Fibroblast of lung (primary cell): ENCODE measurements at regions not wholly inside any gene's neighbourhood (a gene's known extent, or its start where the extent isn't known, plus 50 kb on each side); places are given as distances from the start of the nearest gene placed in this dataset.

Experiments used
- DNase-seq, 2 donors: peaks; one replicate each; pipeline versions ENCODE4 v3.0.0 to v3.0.0-alpha.2; 2010; ENCODE audit warnings: low read depth in 2 of 2
- H2AFZ ChIP-seq: 2 replicates; pipeline ENCODE4 v1.5.1; 2012; ENCODE audit warnings: low read length, control low read depth, inconsistent platforms
- H3K27ac ChIP-seq: 2 replicates; pipeline ENCODE4 v1.5.1; 2011; ENCODE audit warnings: low read length, control low read depth; ENCODE audit not compliant: insufficient read depth
- H3K27me3 ChIP-seq: 2 replicates; pipeline ENCODE4 v1.5.1; 2011; ENCODE audit warnings: mild to moderate bottlenecking, low read length; ENCODE audit not compliant: control insufficient read depth, insufficient read depth
- H3K36me3 ChIP-seq: 2 replicates; pipeline ENCODE4 v1.5.1; 2011; ENCODE audit warnings: low read length; ENCODE audit not compliant: control insufficient read depth, insufficient read depth
- H3K4me1 ChIP-seq: 2 replicates; pipeline ENCODE4 v1.5.1; 2011; ENCODE audit warnings: low read length; ENCODE audit not compliant: control insufficient read depth, insufficient read depth; ENCODE audit errors: extremely low read depth
- H3K4me2 ChIP-seq: 2 replicates; pipeline ENCODE4 v1.5.1; 2011; ENCODE audit warnings: low read length, control low read depth; ENCODE audit not compliant: insufficient read depth; ENCODE audit errors: extremely low read depth
- H3K4me3 ChIP-seq, 4 experiments: fragments of 200-600 bp in 1 of 4; sonication (generic) in 1 of 4; replicated peaks in 1 of 4; 2 replicates each; pipeline ENCODE4 v1.5.1; 2011 to 2016; ENCODE audit warnings: low read length in 4 of 4, low read depth in 3 of 4, mild to moderate bottlenecking in 3 of 4, control low read depth in 2 of 4, inconsistent platforms in 1 of 4, mixed read lengths in 1 of 4; ENCODE audit not compliant: insufficient read depth in 1 of 4; ENCODE audit errors: control extremely low read depth in 1 of 4
- H3K79me2 ChIP-seq: 2 replicates; pipeline ENCODE4 v1.5.1; 2012; ENCODE audit warnings: mild to moderate bottlenecking, low read length, inconsistent platforms; ENCODE audit not compliant: control insufficient read depth, insufficient read depth
- H3K9ac ChIP-seq: 2 replicates; pipeline ENCODE4 v1.5.1; 2011; ENCODE audit warnings: mild to moderate bottlenecking, low read length, control low read depth; ENCODE audit not compliant: insufficient read depth
- H3K9me3 ChIP-seq: 2 replicates; pipeline ENCODE4 v1.5.1; 2012; ENCODE audit warnings: low read depth, low read length; ENCODE audit not compliant: control insufficient read depth, insufficient read depth
- H4K20me1 ChIP-seq: 2 replicates; pipeline ENCODE4 v1.5.1; 2011; ENCODE audit warnings: low read length; ENCODE audit not compliant: control insufficient read depth, insufficient read depth; ENCODE audit errors: extremely low read depth
- EZH2 ChIP-seq: IDR thresholded peaks from 2 replicates; pipeline ENCODE4 v1.5.1; 2012; ENCODE audit warnings: low read length, control low read depth, mild to moderate bottlenecking; ENCODE audit errors: missing control alignments
- TF ChIP-seq, protein P1 (sequence below), 2 donors: IDR thresholded peaks in 1 of 2; conservative IDR thresholded peaks in 1 of 2; 1 replicate in 1 of 2; 2 replicates in 1 of 2; pipeline ENCODE4 v1.5.1; 2011 to 2012; ENCODE audit warnings: low read length in 2 of 2, control low read depth in 1 of 2, inconsistent platforms in 1 of 2, low read depth in 1 of 2, mild to moderate bottlenecking in 1 of 2

DNA sequence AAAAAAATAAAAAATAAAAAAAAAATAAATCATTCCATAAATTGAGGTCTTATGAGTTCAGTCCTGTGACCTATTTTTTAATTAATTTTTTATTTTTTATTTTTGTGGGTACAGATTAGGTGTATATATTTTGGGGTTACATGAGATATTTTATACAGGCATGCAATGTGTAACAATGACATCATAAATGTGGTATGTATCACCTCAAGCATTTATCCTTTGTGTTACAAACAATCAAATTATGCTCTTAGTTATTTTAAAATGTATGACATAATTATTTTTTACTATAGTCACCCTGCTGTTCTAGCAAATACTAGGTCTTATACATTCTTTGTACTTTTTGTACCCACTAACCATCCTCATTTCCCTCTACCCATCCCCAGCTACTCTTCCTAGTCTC is 537.9 kb downstream of the HINT1 start:
- H3K9ac ChIP-seq: no peak overlapping the region
- H3K79me2 ChIP-seq: no peaks in the 10 kb centered on the region
- H3K4me1 ChIP-seq: no peaks in the 10 kb centered on the region
- no peak overlapping the region for H2AFZ ChIP-seq
- no peaks in the 10 kb centered on the region for H3K9me3 ChIP-seq
- H3K4me3 ChIP-seq: no peak overlapping the region
- no peak for DNase-seq
- TF ChIP-seq, protein P1, sequence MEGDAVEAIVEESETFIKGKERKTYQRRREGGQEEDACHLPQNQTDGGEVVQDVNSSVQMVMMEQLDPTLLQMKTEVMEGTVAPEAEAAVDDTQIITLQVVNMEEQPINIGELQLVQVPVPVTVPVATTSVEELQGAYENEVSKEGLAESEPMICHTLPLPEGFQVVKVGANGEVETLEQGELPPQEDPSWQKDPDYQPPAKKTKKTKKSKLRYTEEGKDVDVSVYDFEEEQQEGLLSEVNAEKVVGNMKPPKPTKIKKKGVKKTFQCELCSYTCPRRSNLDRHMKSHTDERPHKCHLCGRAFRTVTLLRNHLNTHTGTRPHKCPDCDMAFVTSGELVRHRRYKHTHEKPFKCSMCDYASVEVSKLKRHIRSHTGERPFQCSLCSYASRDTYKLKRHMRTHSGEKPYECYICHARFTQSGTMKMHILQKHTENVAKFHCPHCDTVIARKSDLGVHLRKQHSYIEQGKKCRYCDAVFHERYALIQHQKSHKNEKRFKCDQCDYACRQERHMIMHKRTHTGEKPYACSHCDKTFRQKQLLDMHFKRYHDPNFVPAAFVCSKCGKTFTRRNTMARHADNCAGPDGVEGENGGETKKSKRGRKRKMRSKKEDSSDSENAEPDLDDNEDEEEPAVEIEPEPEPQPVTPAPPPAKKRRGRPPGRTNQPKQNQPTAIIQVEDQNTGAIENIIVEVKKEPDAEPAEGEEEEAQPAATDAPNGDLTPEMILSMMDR (conservative IDR thresholded peaks at IDR 0.05 in 1 of 2, IDR thresholded peaks at IDR 0.05 in 1 of 2; ENCODE audit: low read depth in 1 of 2, low read length in 2 of 2): no peak
- no peak for TF ChIP-seq EZH2
- no peaks in the 10 kb centered on the region for H4K20me1 ChIP-seq
- H3K27ac ChIP-seq: no peak overlapping the region
- H3K4me2 ChIP-seq: no peak overlapping the region
- H3K27me3 ChIP-seq: no peaks in the 10 kb centered on the region
- no peaks in the 10 kb centered on the region for H3K36me3 ChIP-seq

DNA sequence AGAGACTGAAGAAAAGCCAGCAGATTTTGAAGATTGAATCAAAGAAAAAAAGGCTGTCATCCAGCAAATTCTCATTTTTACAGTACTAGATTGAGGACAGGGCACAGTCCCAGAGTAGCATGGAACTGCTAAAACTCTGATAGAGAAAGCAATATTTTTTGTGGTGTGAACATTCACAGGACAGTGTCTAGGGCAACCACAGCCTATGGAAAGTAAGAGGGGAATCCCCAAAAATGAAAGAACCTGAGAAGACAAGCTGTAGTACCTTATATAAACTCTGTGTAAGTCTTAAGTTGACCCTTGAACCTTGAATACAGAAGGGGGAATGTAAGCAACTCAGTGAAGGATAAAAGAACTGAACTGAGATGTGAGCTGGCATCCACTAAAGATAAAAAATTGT is 540.3 kb downstream of the HINT1 start:
- no peaks in the 10 kb centered on the region for H3K9me3 ChIP-seq
- DNase-seq: no peak
- no peak overlapping the region for H3K4me2 ChIP-seq
- no peaks in the 10 kb centered on the region for H3K79me2 ChIP-seq
- no peak overlapping the region for H3K27ac ChIP-seq
- no peak overlapping the region for H2AFZ ChIP-seq
- H3K9ac ChIP-seq: no peak overlapping the region
- H3K4me3 ChIP-seq: no peak overlapping the region
- TF ChIP-seq EZH2: no peak
- TF ChIP-seq, protein P1 (conservative IDR thresholded peaks at IDR 0.05 in 1 of 2, IDR thresholded peaks at IDR 0.05 in 1 of 2; ENCODE audit: low read depth in 1 of 2, low read length in 2 of 2): no peak
- no peaks in the 10 kb centered on the region for H3K27me3 ChIP-seq
- no peaks in the 10 kb centered on the region for H3K4me1 ChIP-seq
- H4K20me1 ChIP-seq: no peaks in the 10 kb centered on the region
- no peaks in the 10 kb centered on the region for H3K36me3 ChIP-seq

- no peaks in the 10 kb centered on the region for H3K27me3 ChIP-seq
- no peak overlapping the region for H3K27ac ChIP-seq
- no peak overlapping the region for H2AFZ ChIP-seq
- no peaks in the 10 kb centered on the region for H3K36me3 ChIP-seq
- H3K9ac ChIP-seq: no peak overlapping the region
- no peak overlapping the region for H3K4me2 ChIP-seq
- no peaks in the 10 kb centered on the region for H3K79me2 ChIP-seq
- H4K20me1 ChIP-seq: no peaks in the 10 kb centered on the region
- no peaks in the 10 kb centered on the region for H3K9me3 ChIP-seq
- no peak for TF ChIP-seq EZH2
- TF ChIP-seq, protein P1 (conservative IDR thresholded peaks at IDR 0.05 in 1 of 2, IDR thresholded peaks at IDR 0.05 in 1 of 2; ENCODE audit: low read depth in 1 of 2, low read length in 2 of 2): no peak
- no peak overlapping the region for H3K4me3 ChIP-seq
- DNase-seq: peak in 1 of 2 donors; percentile 2
- no peaks in the 10 kb centered on the region for H3K4me1 ChIP-seq
Measured at GRCh38 chr5:130616161-130616560, 548.9 kb downstream of the HINT1 start.
